ENCODE measurements at regions not wholly inside any gene's neighbourhood (a gene's known extent, or its start where the extent isn't known, plus 50 kb on each side); places are given as distances from the start of the nearest gene placed in this dataset.

DNA sequence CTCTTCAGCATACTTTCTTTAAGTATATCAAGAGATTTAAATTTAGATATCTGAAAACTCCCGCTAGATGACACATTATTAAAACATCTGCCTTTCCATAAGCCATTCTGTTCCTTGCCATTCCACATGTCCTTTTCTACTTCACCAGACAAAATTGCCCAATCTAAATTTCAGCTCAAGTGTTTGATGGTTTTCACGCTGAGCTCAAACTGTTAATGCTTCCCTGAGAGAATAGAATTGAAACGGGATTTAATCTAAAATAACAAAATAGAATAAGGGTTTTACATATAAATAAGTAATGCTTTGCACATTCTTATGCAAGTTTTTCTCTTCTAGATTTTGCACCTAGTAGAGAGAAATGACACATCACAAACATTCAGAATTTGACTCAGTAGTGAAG is 764.5 kb upstream of the TENM3 start:
- no peak for DNase-seq (ENCODE audit: extremely low read depth, low read depth)
- TF ChIP-seq, protein P1, sequence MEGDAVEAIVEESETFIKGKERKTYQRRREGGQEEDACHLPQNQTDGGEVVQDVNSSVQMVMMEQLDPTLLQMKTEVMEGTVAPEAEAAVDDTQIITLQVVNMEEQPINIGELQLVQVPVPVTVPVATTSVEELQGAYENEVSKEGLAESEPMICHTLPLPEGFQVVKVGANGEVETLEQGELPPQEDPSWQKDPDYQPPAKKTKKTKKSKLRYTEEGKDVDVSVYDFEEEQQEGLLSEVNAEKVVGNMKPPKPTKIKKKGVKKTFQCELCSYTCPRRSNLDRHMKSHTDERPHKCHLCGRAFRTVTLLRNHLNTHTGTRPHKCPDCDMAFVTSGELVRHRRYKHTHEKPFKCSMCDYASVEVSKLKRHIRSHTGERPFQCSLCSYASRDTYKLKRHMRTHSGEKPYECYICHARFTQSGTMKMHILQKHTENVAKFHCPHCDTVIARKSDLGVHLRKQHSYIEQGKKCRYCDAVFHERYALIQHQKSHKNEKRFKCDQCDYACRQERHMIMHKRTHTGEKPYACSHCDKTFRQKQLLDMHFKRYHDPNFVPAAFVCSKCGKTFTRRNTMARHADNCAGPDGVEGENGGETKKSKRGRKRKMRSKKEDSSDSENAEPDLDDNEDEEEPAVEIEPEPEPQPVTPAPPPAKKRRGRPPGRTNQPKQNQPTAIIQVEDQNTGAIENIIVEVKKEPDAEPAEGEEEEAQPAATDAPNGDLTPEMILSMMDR (IDR thresholded peaks at IDR 0.05; ENCODE audit: low read depth, low read length), result no peak

DNA sequence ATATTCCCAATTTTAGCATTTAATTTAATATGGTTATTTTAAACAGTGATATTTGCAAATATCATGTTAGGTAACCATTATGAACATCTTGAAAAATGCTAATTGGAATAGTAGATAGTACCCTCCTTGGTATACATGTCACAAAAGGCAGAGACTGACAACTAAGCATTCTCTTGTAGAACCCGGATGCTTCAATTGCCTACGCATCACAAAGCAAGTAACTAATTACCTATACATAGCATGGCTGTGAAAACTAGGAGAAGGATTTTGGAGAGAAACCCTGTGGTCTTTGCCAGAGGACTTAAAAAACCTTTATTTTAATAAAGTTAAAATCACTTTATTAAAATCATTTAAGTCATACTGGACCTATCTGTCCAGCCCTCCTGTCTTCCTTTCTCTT is 764.1 kb upstream of the TENM3 start:
- DNase-seq (ENCODE audit: extremely low read depth, low read depth), result no peak
- TF ChIP-seq, protein P1 (IDR thresholded peaks at IDR 0.05; ENCODE audit: low read depth, low read length), result no peak

- TF ChIP-seq, protein P1 (IDR thresholded peaks at IDR 0.05; ENCODE audit: low read depth, low read length), result no peak
- no peak for DNase-seq (ENCODE audit: extremely low read depth, low read depth)
Measured at GRCh38 chr4:181484396-181484795, 758.8 kb upstream of the TENM3 start.

DNA sequence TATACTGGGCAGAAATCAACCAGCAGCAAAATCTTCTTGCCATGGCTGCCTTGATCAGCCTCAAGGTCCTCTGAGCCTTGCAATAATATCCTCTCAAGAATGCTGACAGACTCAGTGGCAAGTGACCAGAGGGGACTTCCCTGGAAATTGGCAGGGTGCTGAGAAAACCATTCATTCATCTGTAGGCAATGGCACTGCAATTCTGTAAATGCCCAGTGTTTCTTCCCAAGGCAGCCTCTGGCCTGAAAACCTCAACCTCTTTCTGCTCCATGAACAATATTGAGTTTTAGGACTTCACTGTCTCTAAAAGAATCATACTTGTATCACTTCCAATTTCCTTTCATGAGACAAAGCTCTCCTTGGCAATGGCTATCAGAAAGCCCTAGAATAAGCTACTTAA is 754.3 kb upstream of the TENM3 start:
- TF ChIP-seq, protein P1 (IDR thresholded peaks at IDR 0.05; ENCODE audit: low read depth, low read length), result no peak
- no peak for DNase-seq (ENCODE audit: extremely low read depth, low read depth)

- DNase-seq (ENCODE audit: extremely low read depth, low read depth), result no peak
- TF ChIP-seq, protein P1 (IDR thresholded peaks at IDR 0.05; ENCODE audit: low read depth, low read length), result no peak
Measured at GRCh38 chr4:181498148-181498547, 745.1 kb upstream of the TENM3 start.

DNA sequence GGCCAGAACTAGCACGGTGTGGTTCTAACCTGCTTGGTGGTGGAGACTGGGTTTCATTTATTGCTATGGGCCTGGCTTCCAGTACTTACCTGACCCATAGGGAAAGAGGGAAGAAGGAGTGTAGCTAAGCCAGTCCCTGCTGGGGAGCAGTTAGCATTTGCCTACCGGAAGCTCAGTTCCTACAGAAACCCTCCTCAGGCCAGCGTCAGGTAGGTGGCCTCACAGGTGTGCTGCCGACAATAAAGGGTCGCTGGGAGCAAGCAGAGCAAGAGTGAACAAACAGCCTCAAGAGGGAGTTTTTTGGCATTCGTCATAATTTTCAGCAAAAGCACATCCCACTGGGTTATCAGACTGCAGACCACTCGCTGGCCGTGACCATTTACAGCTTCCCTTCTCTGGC is 740.6 kb upstream of the TENM3 start:
- DNase-seq (ENCODE audit: extremely low read depth, low read depth), result no peak
- TF ChIP-seq, protein P1 (IDR thresholded peaks at IDR 0.05; ENCODE audit: low read depth, low read length), result no peak

DNA sequence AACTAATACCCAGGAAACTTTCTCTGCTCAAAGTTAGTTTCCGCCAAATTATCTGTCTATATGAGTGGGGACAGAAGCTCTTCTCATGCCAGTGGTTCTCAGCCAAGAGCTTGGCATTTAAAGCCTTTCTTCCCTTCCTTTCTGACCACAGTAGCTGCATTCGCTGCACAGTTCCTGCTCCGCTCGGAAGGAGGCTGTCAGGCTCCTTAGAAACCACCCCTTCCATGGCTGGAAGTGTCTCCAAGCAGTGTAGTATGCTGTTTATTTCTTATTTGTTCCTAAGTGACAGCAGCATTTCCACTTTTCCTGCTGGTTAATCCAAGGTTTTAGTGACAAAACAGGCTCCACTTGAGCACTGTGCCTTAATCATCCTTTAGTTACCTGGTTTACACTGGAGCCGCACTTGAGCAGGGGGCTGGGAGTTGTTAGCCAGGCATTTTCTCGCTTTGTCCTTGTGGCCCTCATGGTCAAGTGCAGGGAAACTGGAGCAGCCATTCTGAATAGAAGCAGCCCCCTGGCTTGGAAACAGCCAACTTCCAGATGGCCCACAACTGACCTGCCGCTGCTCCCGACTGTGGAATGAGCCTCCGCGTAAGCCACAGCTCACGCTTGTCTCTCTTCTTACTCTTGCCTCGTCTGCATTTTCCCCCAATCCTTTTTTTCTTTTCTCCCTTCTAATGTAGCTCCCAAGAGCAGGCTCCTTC is 739.4 kb upstream of the TENM3 start:
- TF ChIP-seq, protein P1 (IDR thresholded peaks at IDR 0.05; ENCODE audit: low read depth, low read length), result no peak
- DNase-seq (ENCODE audit: extremely low read depth, low read depth), result no peak
